ENCODE measurements at regions not wholly inside any gene's neighbourhood (a gene's known extent, or its start where the extent isn't known, plus 50 kb on each side); places are given as distances from the start of the nearest gene placed in this dataset.

DNA sequence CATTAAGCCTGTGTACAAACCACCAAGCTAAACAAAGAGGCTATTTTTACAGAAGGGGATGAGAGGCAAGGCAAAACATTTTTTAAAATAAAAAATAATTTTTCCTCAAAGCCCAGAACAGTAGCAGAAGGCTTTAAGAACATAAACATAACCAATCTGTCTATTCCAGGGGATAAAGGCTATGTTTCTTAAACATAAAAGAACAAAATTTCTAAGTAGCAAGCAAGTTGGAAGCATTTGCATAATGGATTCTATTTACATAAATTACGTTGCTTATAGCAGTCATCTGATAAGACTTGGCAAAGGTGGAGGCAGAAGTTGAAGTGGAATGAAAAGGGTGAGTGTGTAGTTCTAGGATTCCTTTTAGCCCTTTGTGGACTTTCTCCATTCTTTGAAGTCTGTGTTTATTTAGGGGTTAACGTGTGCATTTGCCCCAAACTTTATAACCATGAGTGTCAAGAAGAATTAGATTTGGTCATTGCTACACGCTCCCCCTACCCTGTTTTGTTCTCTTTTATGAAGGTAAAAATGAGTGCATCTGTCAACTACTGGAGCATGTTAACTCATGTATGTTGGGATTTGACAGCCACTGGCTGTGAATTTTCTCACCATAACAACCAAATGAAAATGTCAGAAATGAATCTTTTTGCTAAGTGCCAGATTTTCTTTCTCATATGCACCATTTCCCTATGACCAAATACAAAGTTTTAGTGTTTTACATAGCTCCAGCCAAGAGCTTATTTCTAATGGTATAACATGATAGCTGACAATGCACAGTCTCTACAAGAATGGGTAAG, 378.4 kb upstream of the IGFBP7 start:
- Mint-ChIP-seq H3K4me3 (no peak overlapping the region), H3K36me3 (ENCODE audit: insufficient read depth) (no peaks in the 10 kb centered on the region), H3K4me1 (no peaks in the 10 kb centered on the region), H3K27ac (ENCODE audit: low read depth) (no peak overlapping the region), H3K27me3 (no peaks in the 10 kb centered on the region), H3K9me3 (peaks cover 16% of the 10 kb centered on the region)
- DNase-seq (ENCODE audit: low spot score in 2 of 2) (no peak), ATAC-seq (replicated peaks; ENCODE audit: extremely low read depth, poor library complexity, severe bottlenecking) (no peak)

DNA sequence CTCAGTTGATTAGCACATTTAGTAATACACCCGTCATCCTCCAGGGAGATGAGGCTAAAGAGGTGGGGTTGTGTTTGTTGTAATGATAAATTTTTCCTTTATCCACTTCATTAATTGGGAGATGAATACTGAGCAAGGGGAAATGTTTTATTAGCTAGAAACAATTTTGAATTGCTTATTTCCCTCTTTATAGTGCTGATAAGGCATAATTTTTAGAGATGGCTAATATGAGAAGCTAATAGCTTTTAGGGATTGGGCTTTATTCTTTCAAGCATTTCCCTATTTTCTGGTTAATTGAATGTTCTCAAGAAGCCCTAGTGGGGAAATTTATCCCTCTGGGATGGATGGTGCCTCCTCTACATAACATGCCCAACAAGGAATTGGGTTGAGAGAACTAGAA, 365.2 kb upstream of the IGFBP7 start:
- Mint-ChIP-seq H3K36me3 (ENCODE audit: insufficient read depth) (no peaks in the 10 kb centered on the region), H3K27me3 (no peaks in the 10 kb centered on the region), H3K9me3 (peaks cover 9% of the 10 kb centered on the region), H3K4me3 (no peak overlapping the region), H3K27ac (ENCODE audit: low read depth) (no peak overlapping the region), H3K4me1 (no peaks in the 10 kb centered on the region)
- DNase-seq (ENCODE audit: low spot score in 2 of 2) = no peak
- no peak for ATAC-seq (replicated peaks; ENCODE audit: extremely low read depth, poor library complexity, severe bottlenecking)

DNA sequence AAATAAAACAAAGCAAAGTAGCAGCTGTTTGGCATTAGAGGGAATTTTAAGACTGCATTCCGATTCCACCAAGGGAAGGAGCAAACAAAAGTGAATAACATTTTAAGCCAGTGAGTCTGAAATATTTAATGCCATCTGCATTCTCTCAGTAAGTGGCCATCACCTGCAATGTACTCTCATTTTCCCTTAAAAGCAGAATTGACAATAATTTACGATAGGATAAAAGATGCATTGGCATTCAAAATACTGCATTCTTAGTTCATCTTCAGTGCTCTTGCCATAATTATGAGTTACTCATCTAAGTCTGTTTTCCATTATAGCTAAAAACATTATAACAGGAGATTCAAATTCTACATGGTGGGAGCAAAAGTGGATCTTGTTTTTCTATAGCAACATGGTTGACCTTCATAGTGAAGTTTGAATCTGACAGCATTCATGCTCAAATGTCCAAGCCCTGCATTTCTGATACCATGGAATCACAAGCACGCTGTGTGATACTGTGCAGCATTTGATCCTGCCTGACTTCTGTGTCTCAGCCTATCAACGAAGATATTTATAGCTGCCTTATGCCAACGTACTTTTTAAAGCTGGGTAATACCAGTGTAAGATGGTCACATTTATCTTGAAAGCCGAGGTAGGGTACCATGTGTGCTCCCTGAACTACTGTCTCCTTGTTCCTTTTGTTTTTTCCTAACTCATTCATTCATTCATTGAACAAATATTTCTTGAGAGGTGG, 355.3 kb upstream of the IGFBP7 start:
- H3K27me3 Mint-ChIP-seq = no peaks in the 10 kb centered on the region
- no peak overlapping the region for H3K4me3 Mint-ChIP-seq
- DNase-seq (ENCODE audit: low spot score in 2 of 2) (no peak), ATAC-seq (replicated peaks; ENCODE audit: extremely low read depth, poor library complexity, severe bottlenecking) (no peak)
- no peak overlapping the region for H3K27ac Mint-ChIP-seq (ENCODE audit: low read depth)
- H3K4me1 Mint-ChIP-seq = no peaks in the 10 kb centered on the region
- peaks cover 19% of the 10 kb centered on the region for H3K9me3 Mint-ChIP-seq
- no peaks in the 10 kb centered on the region for H3K36me3 Mint-ChIP-seq (ENCODE audit: insufficient read depth)

DNA sequence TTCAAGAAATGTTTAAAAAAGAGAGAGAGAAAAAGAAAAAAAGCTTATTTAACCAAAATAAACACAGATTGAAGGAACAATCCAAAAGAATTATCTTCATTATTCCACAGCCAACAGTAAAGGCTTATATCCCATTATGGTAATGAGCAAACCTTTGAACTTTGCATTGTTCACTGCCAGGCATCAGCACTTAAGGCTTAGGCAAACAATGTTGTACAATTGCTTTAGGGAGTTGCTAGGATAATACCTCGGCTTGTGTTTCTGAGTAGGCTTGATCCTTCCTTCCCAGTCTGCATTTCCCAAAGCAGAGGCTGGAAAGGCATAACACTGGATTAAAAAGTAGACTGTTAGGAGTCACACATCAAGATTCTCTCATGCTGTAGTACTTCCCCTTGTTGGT, 352.7 kb upstream of the IGFBP7 start:
- no peak for ATAC-seq (replicated peaks; ENCODE audit: extremely low read depth, poor library complexity, severe bottlenecking)

DNA sequence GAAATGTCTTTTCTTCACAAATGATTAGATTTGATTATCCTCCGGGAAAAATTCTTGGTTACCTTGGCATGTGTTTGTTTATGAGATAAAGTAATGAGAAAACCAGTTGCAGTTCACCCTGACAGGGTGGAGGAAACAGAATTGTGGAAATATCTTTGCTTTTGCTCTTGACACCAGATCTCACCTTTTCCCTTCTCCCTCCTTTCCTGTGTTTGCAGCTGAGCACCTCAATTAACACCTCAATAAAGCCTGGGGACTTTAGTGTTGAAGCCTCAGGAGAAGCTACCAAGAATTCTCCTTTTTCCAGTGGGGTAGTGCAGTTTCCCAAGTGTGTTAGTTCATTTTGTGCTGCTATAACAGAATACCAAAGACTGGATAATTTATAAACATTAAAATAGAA, 350.8 kb upstream of the IGFBP7 start:
- Mint-ChIP-seq H3K4me3 (no peak overlapping the region), H3K27me3 (no peaks in the 10 kb centered on the region), H3K27ac (ENCODE audit: low read depth) (no peak overlapping the region), H3K36me3 (ENCODE audit: insufficient read depth) (no peaks in the 10 kb centered on the region), H3K9me3 (peaks cover 20% of the 10 kb centered on the region), H3K4me1 (no peaks in the 10 kb centered on the region)
- DNase-seq (ENCODE audit: low spot score in 2 of 2) (no peak), ATAC-seq (replicated peaks; ENCODE audit: extremely low read depth, poor library complexity, severe bottlenecking) (no peak)

More for the DNA sequence above, 352.7 kb upstream of the IGFBP7 start:
- Mint-ChIP-seq H3K36me3 (ENCODE audit: insufficient read depth) (no peaks in the 10 kb centered on the region), H3K4me3 (no peak overlapping the region), H3K4me1 (no peaks in the 10 kb centered on the region), H3K9me3 (peaks cover 23% of the 10 kb centered on the region), H3K27me3 (no peaks in the 10 kb centered on the region), H3K27ac (ENCODE audit: low read depth) (no peak overlapping the region)
- no peak for DNase-seq (ENCODE audit: low spot score in 2 of 2)

DNA sequence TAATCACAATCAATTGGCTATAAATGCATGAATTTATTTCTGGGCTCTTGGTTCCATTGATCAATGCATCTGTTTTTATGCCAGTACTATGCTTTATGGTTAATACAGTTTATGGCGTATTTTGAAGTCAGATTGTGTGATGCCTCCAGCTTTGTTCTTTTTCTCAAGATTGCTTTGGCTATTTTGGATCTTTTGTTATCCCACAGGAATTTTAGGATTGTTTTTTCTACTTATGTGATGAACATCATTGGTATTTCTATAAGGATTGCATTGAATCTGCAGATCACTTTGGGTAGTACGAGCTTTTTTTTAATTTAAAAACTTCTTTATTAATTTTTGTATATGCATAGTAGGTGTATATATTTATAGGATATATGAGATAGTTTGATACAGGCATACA, 338.7 kb upstream of the IGFBP7 start:
- H3K27ac Mint-ChIP-seq (ENCODE audit: low read depth) = no peak overlapping the region
- no peak overlapping the region for H3K4me3 Mint-ChIP-seq
- ATAC-seq (replicated peaks; ENCODE audit: extremely low read depth, poor library complexity, severe bottlenecking) (no peak), DNase-seq (ENCODE audit: low spot score in 2 of 2) (no peak)
- H3K27me3 Mint-ChIP-seq = no peaks in the 10 kb centered on the region
- H3K4me1 Mint-ChIP-seq = no peaks in the 10 kb centered on the region
- H3K9me3 Mint-ChIP-seq = peaks cover 21% of the 10 kb centered on the region
- H3K36me3 Mint-ChIP-seq (ENCODE audit: insufficient read depth) = no peaks in the 10 kb centered on the region

DNA sequence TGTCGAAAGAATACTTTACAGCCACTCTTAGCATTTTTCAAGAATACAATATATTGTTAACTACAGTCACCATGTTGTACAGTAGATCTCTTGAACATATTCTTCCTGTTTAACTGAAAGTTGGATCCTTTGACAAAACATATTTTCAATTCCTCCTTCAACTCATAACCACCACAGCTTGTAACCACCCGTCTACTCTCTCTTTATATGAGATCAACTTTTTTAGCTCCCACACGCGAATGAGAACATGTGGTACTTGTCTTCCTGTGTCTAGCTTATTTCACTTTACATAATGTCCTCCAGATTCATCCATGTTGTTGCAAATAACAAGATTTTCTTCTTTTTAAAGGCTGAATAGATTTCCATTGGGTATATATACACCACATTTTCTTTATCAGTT, 338.3 kb upstream of the IGFBP7 start:
- Mint-ChIP-seq H3K4me3 (no peak overlapping the region), H3K36me3 (ENCODE audit: insufficient read depth) (no peaks in the 10 kb centered on the region), H3K4me1 (no peaks in the 10 kb centered on the region), H3K27ac (ENCODE audit: low read depth) (no peak overlapping the region), H3K9me3 (peaks cover 21% of the 10 kb centered on the region), H3K27me3 (no peaks in the 10 kb centered on the region)
- DNase-seq (ENCODE audit: low spot score in 2 of 2) (no peak), ATAC-seq (replicated peaks; ENCODE audit: extremely low read depth, poor library complexity, severe bottlenecking) (no peak)

DNA sequence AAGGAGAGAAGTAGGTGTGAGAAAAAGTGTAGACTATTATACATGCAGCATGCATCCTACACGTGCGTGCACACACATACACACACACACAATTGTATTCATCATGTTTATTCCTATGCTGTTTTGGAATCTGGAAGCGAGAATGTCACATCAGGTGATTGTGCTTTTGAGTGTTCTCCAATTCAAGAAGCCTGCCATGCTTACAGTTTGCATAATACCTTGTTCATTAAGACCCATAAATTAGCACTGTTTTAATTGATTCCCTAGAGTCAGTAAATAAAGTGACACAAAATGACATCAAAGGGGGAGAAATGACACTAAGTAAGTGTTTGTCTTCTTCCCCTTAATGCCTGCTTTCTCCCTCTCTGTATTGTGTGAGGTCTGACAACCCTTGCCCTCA, 336.1 kb upstream of the IGFBP7 start:
- DNase-seq (ENCODE audit: low spot score in 2 of 2) = no peak
- Mint-ChIP-seq H3K9me3 (peaks cover 9% of the 10 kb centered on the region), H3K36me3 (ENCODE audit: insufficient read depth) (no peaks in the 10 kb centered on the region), H3K27ac (ENCODE audit: low read depth) (no peak overlapping the region), H3K4me3 (no peak overlapping the region), H3K4me1 (no peaks in the 10 kb centered on the region), H3K27me3 (no peaks in the 10 kb centered on the region)
- ATAC-seq (replicated peaks; ENCODE audit: extremely low read depth, poor library complexity, severe bottlenecking) = no peak

DNA sequence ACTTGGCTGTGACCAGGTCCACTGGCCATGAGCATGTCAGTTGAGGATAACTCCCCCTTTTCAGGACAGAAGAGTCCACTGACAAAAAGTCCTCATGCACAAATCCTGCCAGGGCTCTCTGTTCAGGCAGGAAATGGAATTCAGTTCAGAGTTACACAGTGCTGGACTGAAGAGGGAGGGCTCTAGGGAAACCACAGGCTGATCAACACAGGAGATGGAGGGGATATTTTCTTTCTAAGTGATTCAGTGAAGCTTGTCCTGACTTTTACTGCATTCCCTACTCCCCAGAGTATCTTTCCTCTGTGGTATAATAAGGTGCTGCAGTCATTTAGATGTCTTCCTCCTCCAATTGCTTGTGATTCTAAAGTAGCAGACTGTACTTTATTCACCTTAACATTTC, 335.5 kb upstream of the IGFBP7 start:
- Mint-ChIP-seq H3K27ac (ENCODE audit: low read depth) (no peak overlapping the region), H3K36me3 (ENCODE audit: insufficient read depth) (no peaks in the 10 kb centered on the region), H3K4me3 (no peak overlapping the region), H3K4me1 (no peaks in the 10 kb centered on the region), H3K27me3 (no peaks in the 10 kb centered on the region), H3K9me3 (peaks cover 5% of the 10 kb centered on the region)
- ATAC-seq (replicated peaks; ENCODE audit: extremely low read depth, poor library complexity, severe bottlenecking) = no peak
- DNase-seq (ENCODE audit: low spot score in 2 of 2) = no peak

DNA sequence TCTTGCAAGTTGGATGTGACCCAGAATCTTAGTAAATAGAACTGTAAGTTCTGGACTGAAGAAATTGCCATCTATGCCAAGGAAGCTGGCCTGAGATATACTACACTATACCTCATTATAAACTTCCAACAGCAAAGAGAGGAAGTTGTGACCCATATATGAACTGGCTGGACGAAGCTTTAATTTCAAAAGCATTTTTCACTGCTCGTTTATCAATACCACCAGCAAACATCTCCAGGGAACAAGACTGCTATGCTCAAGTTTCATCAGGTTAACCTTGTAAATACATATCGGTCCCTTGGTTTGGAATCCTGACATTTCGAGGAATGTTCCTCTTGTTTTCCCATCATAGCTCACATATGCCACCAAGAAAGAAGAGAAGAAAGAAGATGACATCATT, 334.5 kb upstream of the IGFBP7 start:
- ATAC-seq (replicated peaks; ENCODE audit: extremely low read depth, poor library complexity, severe bottlenecking) (no peak), DNase-seq (ENCODE audit: low spot score in 2 of 2) (no peak)
- H3K4me3 Mint-ChIP-seq = no peak overlapping the region
- H3K36me3 Mint-ChIP-seq (ENCODE audit: insufficient read depth) = no peaks in the 10 kb centered on the region
- no peaks in the 10 kb centered on the region for H3K4me1 Mint-ChIP-seq
- no peaks in the 10 kb centered on the region for H3K27me3 Mint-ChIP-seq
- peaks cover 5% of the 10 kb centered on the region for H3K9me3 Mint-ChIP-seq
- no peak overlapping the region for H3K27ac Mint-ChIP-seq (ENCODE audit: low read depth)

DNA sequence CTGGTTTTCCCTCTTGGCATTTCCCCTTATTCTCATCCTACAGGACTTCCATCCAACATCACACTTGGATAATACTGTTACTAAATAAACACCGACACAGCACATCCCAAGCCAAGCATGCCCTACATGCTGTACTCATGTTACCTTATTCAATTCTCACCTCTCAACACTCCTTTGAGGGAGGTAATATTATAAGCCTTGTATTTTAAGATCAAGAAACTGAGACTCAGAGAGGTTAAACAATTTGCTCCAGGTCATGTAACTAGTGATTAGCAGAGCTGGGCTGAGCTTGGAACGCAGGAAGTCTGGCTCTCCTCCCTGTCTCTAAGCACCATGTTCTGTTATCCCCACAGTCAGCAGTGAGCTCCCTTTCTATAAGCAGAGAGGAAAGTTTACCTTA, 333.6 kb upstream of the IGFBP7 start:
- no peaks in the 10 kb centered on the region for H3K27me3 Mint-ChIP-seq
- peaks cover 5% of the 10 kb centered on the region for H3K9me3 Mint-ChIP-seq
- no peak overlapping the region for H3K4me3 Mint-ChIP-seq
- H3K36me3 Mint-ChIP-seq (ENCODE audit: insufficient read depth) = no peaks in the 10 kb centered on the region
- no peaks in the 10 kb centered on the region for H3K4me1 Mint-ChIP-seq
- no peak overlapping the region for H3K27ac Mint-ChIP-seq (ENCODE audit: low read depth)
- ATAC-seq (replicated peaks; ENCODE audit: extremely low read depth, poor library complexity, severe bottlenecking) = no peak
- no peak for DNase-seq (ENCODE audit: low spot score in 2 of 2)

DNA sequence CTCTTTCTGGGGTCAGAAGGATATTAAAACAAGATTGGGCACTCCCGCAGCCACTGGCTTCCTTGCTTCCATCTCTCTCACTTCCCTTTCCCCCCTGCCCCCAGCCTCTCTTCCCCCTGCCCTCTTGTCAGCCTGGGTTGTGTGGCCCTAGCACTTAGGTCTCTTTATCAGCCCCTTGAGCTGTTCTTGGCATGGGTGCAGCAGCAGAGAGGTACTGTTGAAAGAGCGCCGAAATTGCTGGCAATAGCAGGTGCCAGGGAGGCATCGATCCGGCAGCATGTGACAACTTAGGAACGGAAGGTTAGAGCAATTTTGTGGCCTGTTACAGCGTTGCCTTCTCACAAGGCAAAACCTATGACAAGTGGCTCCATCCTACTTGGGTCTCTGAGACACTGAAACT, 333.1 kb upstream of the IGFBP7 start:
- H3K9me3 Mint-ChIP-seq = peaks cover 5% of the 10 kb centered on the region
- H3K4me3 Mint-ChIP-seq = no peak overlapping the region
- no peaks in the 10 kb centered on the region for H3K27me3 Mint-ChIP-seq
- no peaks in the 10 kb centered on the region for H3K4me1 Mint-ChIP-seq
- H3K27ac Mint-ChIP-seq (ENCODE audit: low read depth) = no peak overlapping the region
- DNase-seq (ENCODE audit: low spot score in 2 of 2) = no peak
- H3K36me3 Mint-ChIP-seq (ENCODE audit: insufficient read depth) = no peaks in the 10 kb centered on the region
- no peak for ATAC-seq (replicated peaks; ENCODE audit: extremely low read depth, poor library complexity, severe bottlenecking)

DNA sequence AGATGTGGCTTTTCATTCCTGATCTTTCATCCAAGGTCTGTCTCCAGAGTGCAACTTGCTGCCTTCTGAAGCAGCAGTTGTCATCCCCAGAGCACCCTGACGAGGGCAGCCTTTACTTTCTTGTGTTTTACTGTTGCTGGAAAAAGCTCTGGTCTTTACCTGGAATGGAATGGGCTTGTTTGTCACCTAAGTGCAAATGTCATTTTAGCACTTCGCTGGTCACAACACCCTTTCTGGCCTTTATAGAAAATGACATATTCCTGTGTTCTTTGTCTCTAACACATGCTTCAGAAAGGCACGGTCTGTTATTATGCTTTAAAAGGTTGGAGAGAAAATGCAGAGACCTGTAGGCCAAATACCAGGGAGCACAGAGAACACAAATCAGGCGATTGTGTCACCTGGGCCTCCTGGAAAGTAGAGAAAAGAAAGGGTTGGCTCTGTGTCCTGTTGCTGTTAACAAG, 332.7 kb upstream of the IGFBP7 start:
- no peak for ATAC-seq (replicated peaks; ENCODE audit: extremely low read depth, poor library complexity, severe bottlenecking)

More for the DNA sequence above, 332.7 kb upstream of the IGFBP7 start:
- Mint-ChIP-seq H3K27me3 (no peaks in the 10 kb centered on the region), H3K4me1 (no peaks in the 10 kb centered on the region), H3K27ac (ENCODE audit: low read depth) (no peak overlapping the region), H3K36me3 (ENCODE audit: insufficient read depth) (no peaks in the 10 kb centered on the region), H3K9me3 (peaks cover 5% of the 10 kb centered on the region), H3K4me3 (no peak overlapping the region)
- no peak for DNase-seq (ENCODE audit: low spot score in 2 of 2)

Measured in central memory CD8-positive, alpha-beta T cell (primary cell).